Loucy (cell line): ENCODE measurements at regions not wholly inside any gene's neighbourhood (a gene's known extent, or its start where the extent isn't known, plus 50 kb on each side); places are given as distances from the start of the nearest gene placed in this dataset.

Source experiments
- H2AFZ ChIP-seq: fragments of 200-600 bp; sonication (generic); 2 replicates; pipeline ENCODE4 v1.6.0; 2016; ENCODE audit warnings: antibody characterized with exemption, mild to moderate bottlenecking, low read length, moderate library complexity
- H3F3A ChIP-seq: fragments of 200-600 bp; 2 replicates; pipeline ENCODE4 v1.6.0; 2016; ENCODE audit warnings: antibody characterized with exemption, low read depth, mild to moderate bottlenecking
- H3K27me3 ChIP-seq: fragments of 200-600 bp; sonication (generic); 2 replicates; pipeline ENCODE4 v1.6.1; 2014; ENCODE audit warnings: low read length, mild to moderate bottlenecking; ENCODE audit not compliant: insufficient read depth, poor library complexity, severe bottlenecking
- H3K36me3 ChIP-seq: fragments of 200-600 bp; sonication (generic); 2 replicates; pipeline ENCODE4 v1.6.1; 2016; ENCODE audit warnings: low read length; ENCODE audit not compliant: insufficient read depth
- H3K4me1 ChIP-seq: fragments of 200-600 bp; sonication (generic); 2 replicates; pipeline ENCODE4 v1.5.1; 2014; ENCODE audit warnings: low read length, mild to moderate bottlenecking; ENCODE audit not compliant: insufficient read depth, poor library complexity, severe bottlenecking
- H3K4me2 ChIP-seq: fragments of 200-600 bp; sonication (generic); 2 replicates; pipeline ENCODE4 v1.6.0; 2014; ENCODE audit warnings: antibody characterized with exemption, low read length, low read depth, mild to moderate bottlenecking; ENCODE audit not compliant: poor library complexity, severe bottlenecking
- H3K4me3 ChIP-seq: fragments of 200-600 bp; sonication (generic); 2 replicates; pipeline ENCODE4 v1.5.1; 2014; ENCODE audit warnings: low read length, mild to moderate bottlenecking, mixed read lengths; ENCODE audit not compliant: poor library complexity, severe bottlenecking
- H3K79me2 ChIP-seq: fragments of 200-600 bp; sonication (generic); 2 replicates; pipeline ENCODE4 v1.6.1; 2014; ENCODE audit warnings: low read length; ENCODE audit not compliant: insufficient read depth
- H3K9ac ChIP-seq: fragments of 200-600 bp; sonication (generic); 2 replicates; pipeline ENCODE4 v1.6.0; 2014; ENCODE audit warnings: mild to moderate bottlenecking, low read depth, low read length, moderate library complexity; ENCODE audit not compliant: poor library complexity, severe bottlenecking
- H3K9me2 ChIP-seq: fragments of 200-600 bp; sonication (generic); replicated peaks from 2 replicates; pipeline ENCODE4 v1.6.1; 2016; ENCODE audit warnings: low read depth, low read length, mixed read lengths
- H3K9me3 ChIP-seq: fragments of 200-600 bp; sonication (generic); 2 replicates; pipeline ENCODE4 v1.6.1; 2014; ENCODE audit warnings: mild to moderate bottlenecking, antibody characterized with exemption, low read length, low read depth; ENCODE audit not compliant: insufficient read depth
- H4K20me1 ChIP-seq: fragments of 200-600 bp; sonication (generic); 2 replicates; pipeline ENCODE4 v1.6.0; 2014; ENCODE audit warnings: antibody characterized with exemption, low read length, mild to moderate bottlenecking; ENCODE audit not compliant: insufficient read depth, poor library complexity, severe bottlenecking
- EZH2phosphoT487 ChIP-seq: fragments of 200-600 bp; IDR thresholded peaks from 2 replicates; pipeline ENCODE4 v1.6.1; 2018; ENCODE audit warnings: antibody characterized with exemption, mild to moderate bottlenecking, moderate library complexity, borderline replicate concordance
- TF ChIP-seq, protein P1 (sequence below): fragments of 200-600 bp; sonication (generic); conservative IDR thresholded peaks from 2 replicates; pipeline ENCODE4 v1.5.1; 2014; ENCODE audit warnings: mild to moderate bottlenecking, antibody characterized with exemption, low read length

DNA sequence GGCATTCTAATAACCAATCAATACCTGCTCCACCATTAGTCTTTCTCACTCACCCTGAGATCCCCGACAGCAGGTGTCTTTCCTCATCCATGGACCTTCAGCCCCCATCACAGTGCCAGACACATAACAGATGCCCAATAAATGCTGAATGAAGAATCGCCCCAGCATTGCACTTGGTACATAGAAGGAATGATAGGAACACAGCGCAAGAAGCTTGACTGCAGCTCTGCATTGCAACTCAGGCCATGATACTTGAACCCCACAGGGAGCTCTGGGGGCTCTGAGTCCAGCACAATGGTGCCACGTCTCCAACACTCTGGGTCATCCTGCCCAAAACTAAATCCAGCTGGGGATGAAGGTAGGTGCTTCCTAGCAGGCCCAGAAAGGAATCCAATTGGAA, 355.0 kb upstream of the SLC30A5 start:
- Histone ChIP-seq H3K4me3 (no peak overlapping the region), H3K27me3 (no peaks in the 10 kb centered on the region), H3K9ac (no peak overlapping the region), H2AFZ (no peak overlapping the region), H3K9me3 (no peaks in the 10 kb centered on the region), H3F3A (no peaks in the 10 kb centered on the region), H3K4me1 (peaks cover 17% of the 10 kb centered on the region), H3K36me3 (no peaks in the 10 kb centered on the region), H3K9me2 (no peaks in the 10 kb centered on the region), H4K20me1 (no peaks in the 10 kb centered on the region), H3K4me2 (no peak overlapping the region), H3K79me2 (no peaks in the 10 kb centered on the region)
- TF ChIP-seq, protein P1, sequence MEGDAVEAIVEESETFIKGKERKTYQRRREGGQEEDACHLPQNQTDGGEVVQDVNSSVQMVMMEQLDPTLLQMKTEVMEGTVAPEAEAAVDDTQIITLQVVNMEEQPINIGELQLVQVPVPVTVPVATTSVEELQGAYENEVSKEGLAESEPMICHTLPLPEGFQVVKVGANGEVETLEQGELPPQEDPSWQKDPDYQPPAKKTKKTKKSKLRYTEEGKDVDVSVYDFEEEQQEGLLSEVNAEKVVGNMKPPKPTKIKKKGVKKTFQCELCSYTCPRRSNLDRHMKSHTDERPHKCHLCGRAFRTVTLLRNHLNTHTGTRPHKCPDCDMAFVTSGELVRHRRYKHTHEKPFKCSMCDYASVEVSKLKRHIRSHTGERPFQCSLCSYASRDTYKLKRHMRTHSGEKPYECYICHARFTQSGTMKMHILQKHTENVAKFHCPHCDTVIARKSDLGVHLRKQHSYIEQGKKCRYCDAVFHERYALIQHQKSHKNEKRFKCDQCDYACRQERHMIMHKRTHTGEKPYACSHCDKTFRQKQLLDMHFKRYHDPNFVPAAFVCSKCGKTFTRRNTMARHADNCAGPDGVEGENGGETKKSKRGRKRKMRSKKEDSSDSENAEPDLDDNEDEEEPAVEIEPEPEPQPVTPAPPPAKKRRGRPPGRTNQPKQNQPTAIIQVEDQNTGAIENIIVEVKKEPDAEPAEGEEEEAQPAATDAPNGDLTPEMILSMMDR = no peak
- no peak for TF ChIP-seq EZH2phosphoT487

DNA sequence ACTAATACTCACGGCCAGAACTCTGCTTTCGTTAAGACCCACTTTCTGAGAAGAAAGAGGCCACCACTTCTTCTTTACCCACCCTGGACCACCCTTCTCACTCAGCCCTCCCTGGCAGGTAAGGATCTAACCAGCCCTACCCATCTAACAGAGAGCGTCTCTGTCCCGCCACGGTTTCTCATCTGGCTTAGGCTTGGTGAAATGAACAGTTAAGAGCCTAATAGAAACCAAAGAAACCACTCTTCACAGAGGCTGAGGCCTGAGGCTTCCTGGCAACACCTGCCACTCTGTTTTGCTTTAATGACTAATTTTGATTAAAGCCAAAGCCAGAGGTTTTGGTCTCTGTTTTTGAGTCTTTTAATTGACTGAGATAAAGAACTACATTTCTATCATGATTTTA, 354.1 kb upstream of the SLC30A5 start:
- H3K4me1 ChIP-seq = peaks cover 17% of the 10 kb centered on the region
- no peaks in the 10 kb centered on the region for H3K27me3 ChIP-seq
- no peaks in the 10 kb centered on the region for H3F3A ChIP-seq
- TF ChIP-seq, protein P1 = no peak
- no peak for TF ChIP-seq EZH2phosphoT487
- H3K9me3 ChIP-seq = no peaks in the 10 kb centered on the region
- no peak overlapping the region for H3K4me2 ChIP-seq
- H3K9me2 ChIP-seq = no peaks in the 10 kb centered on the region
- no peaks in the 10 kb centered on the region for H3K36me3 ChIP-seq
- no peak overlapping the region for H2AFZ ChIP-seq
- no peak overlapping the region for H3K4me3 ChIP-seq
- no peak overlapping the region for H3K9ac ChIP-seq
- no peaks in the 10 kb centered on the region for H4K20me1 ChIP-seq
- no peaks in the 10 kb centered on the region for H3K79me2 ChIP-seq

DNA sequence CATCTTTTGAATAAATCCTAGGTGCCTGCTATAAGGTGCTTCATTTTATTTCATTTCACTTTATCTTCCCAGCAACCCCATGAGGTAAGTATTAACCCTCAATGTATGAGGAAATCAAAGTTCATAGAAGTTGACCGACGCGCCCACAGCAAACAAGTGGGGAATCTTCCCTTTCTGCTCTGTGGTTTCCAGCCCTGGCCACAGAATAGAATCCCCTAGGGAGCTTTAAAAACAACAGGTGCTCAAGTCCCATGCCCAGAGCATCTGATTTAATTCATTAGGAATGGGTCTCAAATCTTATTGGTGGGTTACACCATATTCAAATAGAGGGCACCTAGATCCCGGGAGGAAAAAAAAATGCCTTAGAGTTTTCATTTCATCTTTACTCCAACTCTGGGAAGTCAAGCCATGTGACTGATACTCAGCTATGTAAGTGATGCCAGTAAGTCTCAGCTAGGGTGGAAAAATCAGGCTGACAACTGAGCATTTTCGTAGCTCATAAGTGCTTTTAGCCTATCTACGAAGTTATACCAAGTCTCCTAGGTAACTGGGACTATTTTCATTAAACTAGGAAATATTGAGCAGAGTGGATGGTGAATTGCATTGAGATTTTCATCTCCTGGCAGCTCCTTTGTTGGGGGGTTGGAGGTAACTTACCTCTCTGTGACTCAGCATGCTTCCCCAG, 353.4 kb upstream of the SLC30A5 start:
- Histone ChIP-seq H3F3A (no peaks in the 10 kb centered on the region), H2AFZ (no peak overlapping the region), H3K9me2 (no peaks in the 10 kb centered on the region), H3K9ac (no peak overlapping the region), H3K4me1 (peaks cover 17% of the 10 kb centered on the region), H4K20me1 (no peaks in the 10 kb centered on the region), H3K4me3 (no peak overlapping the region), H3K79me2 (no peaks in the 10 kb centered on the region), H3K9me3 (no peaks in the 10 kb centered on the region), H3K27me3 (no peaks in the 10 kb centered on the region), H3K4me2 (no peak overlapping the region), H3K36me3 (no peaks in the 10 kb centered on the region)
- peak; percentile 29; the same call in 1 of the 2 replicates for TF ChIP-seq EZH2phosphoT487
- TF ChIP-seq, protein P1 = no peak
